GM21390 (cell line): ENCODE measurements at regions not wholly inside any gene's neighbourhood (a gene's known extent, or its start where the extent isn't known, plus 50 kb on each side); places are given as distances from the start of the nearest gene placed in this dataset.
"Not testable (repeated sequence)": the region's sequence is repeated elsewhere in the genome, so short reads cannot be mapped to it uniquely, and the experiment has no call there.

Source experiments
- ATAC-seq: cut with Tn5 transposase; IDR thresholded peaks from one replicate; pipeline ENCODE4 v1.9.1; 2021; ENCODE audit not compliant: unreplicated experiment

- no peak for ATAC-seq
Observed at GRCh38 chr11:123344790-123345357, 85.2 kb upstream of the GRAMD1B start.

GRCh38 chr11:123344188-123344587 is 85.9 kb upstream of the GRAMD1B start:
- not testable (repeated sequence) for ATAC-seq

GRCh38 chr11:123338997-123339752 is 90.9 kb upstream of the GRAMD1B start:
- ATAC-seq = no peak

GRCh38 chr11:123338266-123338800 is 91.7 kb upstream of the GRAMD1B start:
- no peak for ATAC-seq

GRCh38 chr11:123334925-123335324 is 95.1 kb upstream of the GRAMD1B start:
- no peak for ATAC-seq

- not testable (repeated sequence) for ATAC-seq
Observed at GRCh38 chr11:123332577-123332976, 97.5 kb upstream of the GRAMD1B start.

- ATAC-seq = no peak
Observed at GRCh38 chr11:123330948-123331347, 99.1 kb upstream of the GRAMD1B start.

GRCh38 chr11:123330471-123330870 is 99.6 kb upstream of the GRAMD1B start:
- no peak for ATAC-seq

- no peak for ATAC-seq
Observed at GRCh38 chr11:123330071-123330470, 100.0 kb upstream of the GRAMD1B start.

GRCh38 chr11:123328281-123328867 is 101.7 kb upstream of the GRAMD1B start:
- no peak for ATAC-seq

GRCh38 chr11:123325533-123325932 is 104.5 kb upstream of the GRAMD1B start:
- no peak for ATAC-seq

- no peak for ATAC-seq
Observed at GRCh38 chr11:123323568-123323967, 106.5 kb upstream of the GRAMD1B start.

- ATAC-seq = no peak
Observed at GRCh38 chr11:123321636-123322035, 108.4 kb upstream of the GRAMD1B start.

- no peak for ATAC-seq
Observed at GRCh38 chr11:123318623-123319022, 111.4 kb upstream of the GRAMD1B start.

GRCh38 chr11:123318132-123318531 is 111.9 kb upstream of the GRAMD1B start:
- ATAC-seq = not testable (repeated sequence)

GRCh38 chr11:123316003-123316402 is 114.1 kb upstream of the GRAMD1B start:
- ATAC-seq = no peak

GRCh38 chr11:123314972-123315371 is 115.1 kb upstream of the GRAMD1B start:
- no peak for ATAC-seq

- no peak for ATAC-seq
Observed at GRCh38 chr11:123313262-123313661, 116.8 kb upstream of the GRAMD1B start.

GRCh38 chr11:123308077-123308476 is 113.0 kb upstream of the CLMP start:
- ATAC-seq = no peak

- no peak for ATAC-seq
Observed at GRCh38 chr11:123307276-123307675, 112.2 kb upstream of the CLMP start.

GRCh38 chr11:123306531-123306930 is 111.5 kb upstream of the CLMP start:
- ATAC-seq = no peak
